Kidney (tissue), 13 donors: ENCODE measurements at regions not wholly inside any gene's neighbourhood (a gene's known extent, or its start where the extent isn't known, plus 50 kb on each side); places are given as distances from the start of the nearest gene placed in this dataset.
"Not testable (repeated sequence)": the region's sequence is repeated elsewhere in the genome, so short reads cannot be mapped to it uniquely, and the experiment has no call there.

Source experiments
- DNase-seq, 5 donors: peaks; one replicate each; pipeline ENCODE4 v3.0.0-alpha.2; 2013 to 2020
- FAIRE-seq: peaks from 2 replicates; lab custom pipeline; 2012; peaks lifted over from hg19 to GRCh38; lab: Jason Lieb, UNC
- H3K27ac ChIP-seq, 2 donors: one replicate each; pipeline ENCODE4 v1.7.0; 2013; ENCODE audit warnings: low read depth in 2 of 2, low read length in 2 of 2, inconsistent platforms in 1 of 2
- H3K27me3 ChIP-seq: one replicate; pipeline ENCODE4 v1.7.1; 2013; ENCODE audit warnings: low read length, inconsistent platforms; ENCODE audit not compliant: control insufficient read depth, insufficient read depth
- H3K36me3 ChIP-seq, 3 donors: one replicate each; pipeline versions ENCODE4 v1.7.0 to v1.7.1; 2013; ENCODE audit warnings: low read length in 3 of 3, control low read depth in 1 of 3, inconsistent platforms in 1 of 3; ENCODE audit not compliant: insufficient read depth in 3 of 3, control insufficient read depth in 2 of 3
- H3K4me1 ChIP-seq, 3 donors: one replicate each; pipeline versions ENCODE4 v1.7.0 to v1.7.1; 2013; ENCODE audit warnings: low read length in 3 of 3, inconsistent platforms in 1 of 3, low read depth in 1 of 3; ENCODE audit not compliant: control insufficient read depth in 2 of 3, insufficient read depth in 2 of 3
- H3K4me3 ChIP-seq, 3 donors: one replicate each; pipeline versions ENCODE4 v1.7.0 to v1.8.1; 2013; ENCODE audit warnings: low read length in 3 of 3, control low read depth in 1 of 3, inconsistent platforms in 1 of 3
- H3K9ac ChIP-seq, 3 donors: one replicate each; pipeline versions ENCODE4 v1.7.0 to v1.7.1; 2013; ENCODE audit warnings: low read length in 3 of 3, control low read depth in 1 of 3, inconsistent platforms in 1 of 3
- H3K9me3 ChIP-seq, 3 donors: one replicate each; pipeline versions ENCODE4 v1.7.0 to v1.7.1; 2013; ENCODE audit warnings: low read length in 3 of 3, control low read depth in 1 of 3, inconsistent platforms in 1 of 3; ENCODE audit not compliant: control insufficient read depth in 2 of 3, insufficient read depth in 1 of 3
- CTCF ChIP-seq: IDR thresholded peaks from 3 replicates; pipeline ENCODE4 v1.5.1; 2012; ENCODE audit warnings: mild to moderate bottlenecking, moderate library complexity, borderline replicate concordance; ENCODE audit not compliant: insufficient read depth; ENCODE audit errors: extremely low read depth
- intact Hi-C: fragments of 100-400 bp; cut with DNase I; formaldehyde crosslinking; loops from one replicate; pipeline ENCODE4 v1.11.1; 2022
- donor health status: control.
- donor health status: control.
- donor health status: control.
- donor health status: control.
- donor health status: control.
- donor health status: DM: yes; HTN: yes; CAD: no.
- donor health status: Normal renal cell carcinoma (clear cell type).

GRCh38 chr2:65980531-65980930, 454.4 kb upstream of the MEIS1 start:
- intact Hi-C loops: no loop called here
- Histone ChIP-seq H3K36me3 (no peaks in the 10 kb centered on the region), H3K4me3 (no peak overlapping the region), H3K4me1 (no peaks in the 10 kb centered on the region), H3K9me3 (no peaks in the 10 kb centered on the region), H3K27me3 (no peaks in the 10 kb centered on the region), H3K9ac (no peak overlapping the region), H3K27ac (no peak overlapping the region)
- FAIRE-seq (no peak), DNase-seq (no peak)
- TF ChIP-seq CTCF: no peak

GRCh38 chr2:65979446-65979845, 455.5 kb upstream of the MEIS1 start:
- TF ChIP-seq CTCF: no peak
- Histone ChIP-seq H3K4me1 (no peaks in the 10 kb centered on the region), H3K27me3 (no peaks in the 10 kb centered on the region), H3K9me3 (no peaks in the 10 kb centered on the region), H3K27ac (no peak overlapping the region), H3K4me3 (no peak overlapping the region), H3K36me3 (no peaks in the 10 kb centered on the region), H3K9ac (no peak overlapping the region)
- intact Hi-C loops: no loop called here
- DNase-seq (peak in 1 of 5 donors; percentile 10), FAIRE-seq (no peak)

GRCh38 chr2:65974067-65974723, 460.7 kb upstream of the MEIS1 start:
- no peak for DNase-seq
- Histone ChIP-seq H3K27me3 (no peaks in the 10 kb centered on the region), H3K4me3 (no peak overlapping the region), H3K36me3 (no peaks in the 10 kb centered on the region), H3K27ac (no peak overlapping the region), H3K4me1 (no peaks in the 10 kb centered on the region), H3K9me3 (no peaks in the 10 kb centered on the region), H3K9ac (no peak overlapping the region)
- intact Hi-C loops: no loop called here
- no peak for FAIRE-seq
- TF ChIP-seq CTCF: no peak

GRCh38 chr2:65969161-65969560, 465.8 kb upstream of the MEIS1 start:
- no peak for TF ChIP-seq CTCF
- FAIRE-seq: no peak
- no peak overlapping the region for H3K27ac ChIP-seq
- H3K4me3 ChIP-seq: no peak overlapping the region
- no peak for DNase-seq
- no peak overlapping the region for H3K9ac ChIP-seq
- H3K27me3 ChIP-seq: no peaks in the 10 kb centered on the region
- intact Hi-C loops: no loop called here
- no peaks in the 10 kb centered on the region for H3K4me1 ChIP-seq
- H3K36me3 ChIP-seq: no peaks in the 10 kb centered on the region
- H3K9me3 ChIP-seq: no peaks in the 10 kb centered on the region

- DNase-seq, H3K9me3 ChIP-seq, intact Hi-C loops, H3K27ac ChIP-seq, H3K9ac ChIP-seq, FAIRE-seq, H3K27me3 ChIP-seq, H3K4me1 ChIP-seq, H3K36me3 ChIP-seq, H3K4me3 ChIP-seq: not testable (repeated sequence)
These were observed 471.6 kb upstream of the MEIS1 start for GRCh38 chr2:65963303-65963702.
